K562 (cell line): ENCODE measurements at regions not wholly inside any gene's neighbourhood (a gene's known extent, or its start where the extent isn't known, plus 50 kb on each side); places are given as distances from the start of the nearest gene placed in this dataset.

ENCODE experiments used
- ADNP ChIP-seq: fragments of 200-800 bp; sonication (Bioruptor generic); IDR thresholded peaks from 2 replicates; pipeline ENCODE4 v1.6.1; 2016; ENCODE audit warnings: missing genetic modification characterization, missing compliant biosample characterization
- ARID3B ChIP-seq: fragments of 250-450 bp; sonication (Bioruptor Pico); IDR thresholded peaks from 2 replicates; pipeline ENCODE4 v1.4.0; 2020; ENCODE audit warnings: borderline replicate concordance
- CBX3 ChIP-seq, 2 experiments: IDR thresholded peaks; 1 replicate in 1 of 2; 2 replicates in 1 of 2; pipeline ENCODE4 v1.6.1; 2012; ENCODE audit warnings: inconsistent platforms in 2 of 2, low read length in 2 of 2, borderline replicate concordance in 1 of 2, control low read depth in 1 of 2
- EWSR1 ChIP-seq: fragments of 450-650 bp; IDR thresholded peaks from 2 replicates; pipeline ENCODE4 v1.6.1; 2018; ENCODE audit warnings: borderline replicate concordance, mild to moderate bottlenecking, low read depth, moderate library complexity; ENCODE audit not compliant: partially characterized antibody
- GTF3C2 ChIP-seq: IDR thresholded peaks from 3 replicates; pipeline ENCODE4 v1.6.1; 2011; ENCODE audit warnings: borderline replicate concordance, mild to moderate bottlenecking, moderate library complexity; ENCODE audit not compliant: insufficient read length; ENCODE audit errors: extremely low read depth
- HMGN3 ChIP-seq: IDR thresholded peaks from 2 replicates; pipeline ENCODE4 v1.6.1; 2011; ENCODE audit warnings: borderline replicate concordance, low read depth, mild to moderate bottlenecking, mixed read lengths, low read length; ENCODE audit not compliant: insufficient read length; ENCODE audit errors: extremely low read depth
- HNRNPK ChIP-seq: fragments of 200-400 bp; formaldehyde crosslinking; IDR thresholded peaks from one replicate; pipeline ENCODE4 v1.6.1; 2018; ENCODE audit warnings: mild to moderate bottlenecking, low read depth, low read length; ENCODE audit not compliant: poor library complexity, severe bottlenecking
- POLR2G ChIP-seq: fragments of 200-400 bp; formaldehyde crosslinking; IDR thresholded peaks from 2 replicates; pipeline ENCODE4 v1.6.1; 2017; ENCODE audit warnings: low read depth, mild to moderate bottlenecking, antibody characterized with exemption, low read length, moderate library complexity
- RCOR1 ChIP-seq, 2 experiments: IDR thresholded peaks; 2 replicates each; pipeline ENCODE4 v1.6.1; 2012; ENCODE audit warnings: low read depth in 2 of 2, low read length in 2 of 2, borderline replicate concordance in 1 of 2, improper control_type of control experiment in 1 of 2
- SPI1 ChIP-seq: IDR thresholded peaks from 2 replicates; pipeline ENCODE4 v1.6.1; 2011; ENCODE audit warnings: low read depth, low read length, control low read depth, borderline replicate concordance
- TRIM28 ChIP-seq: fragments of 450-650 bp; IDR thresholded peaks from 2 replicates; pipeline ENCODE4 v1.6.1; 2017
- ZNF431 ChIP-seq: sonication (generic); formaldehyde crosslinking; IDR thresholded peaks from 2 replicates; pipeline ENCODE4 v1.8.0; 2022; ENCODE audit warnings: mild to moderate bottlenecking, missing genetic modification reagents
- ZNF75A ChIP-seq: fragments of 450-650 bp; formaldehyde crosslinking; IDR thresholded peaks from 2 replicates; pipeline ENCODE4 v1.4.0; 2020; ENCODE audit warnings: mild to moderate bottlenecking

- no peak for TF ChIP-seq ARID3B (CRISPR knock-in tag)
- TF ChIP-seq RCOR1 (IDR thresholded peaks at IDR 0.05; ENCODE audit: borderline replicate concordance in 1 of 2, low read depth in 2 of 2, low read length in 2 of 2) = 0 out of 4 replicates have a peak, but pooled peaks of 1 of the 2 experiments have one; percentile 41
- TF ChIP-seq SPI1 = no peak
- TF ChIP-seq TRIM28 = no peak
- TF ChIP-seq HNRNPK = no peak
- no peak for TF ChIP-seq EWSR1
- 0 out of 3 replicates have a peak, but pooled peaks of 1 of the 2 experiments have one; percentile 47 for TF ChIP-seq CBX3 (IDR thresholded peaks at IDR 0.05; ENCODE audit: borderline replicate concordance in 1 of 2, low read length in 2 of 2)
- TF ChIP-seq ZNF431 (CRISPR knock-in tag) = no peak
- no peak for TF ChIP-seq ZNF75A (CRISPR knock-in tag)
- 0 out of 2 replicates have a peak, but pooled peaks have one; percentile 17 for TF ChIP-seq ADNP (tag)
- no peak for TF ChIP-seq HMGN3
- TF ChIP-seq POLR2G = no peak
- TF ChIP-seq GTF3C2 = no peak
Observed at GRCh38 chr3:153063337-153063736, 98.7 kb upstream of the RAP2B start (continued).
